Adrenal gland (tissue), 9 donors: ENCODE measurements at regions not wholly inside any gene's neighbourhood (a gene's known extent, or its start where the extent isn't known, plus 50 kb on each side); places are given as distances from the start of the nearest gene placed in this dataset.

Experiments used
- DNase-seq, 7 donors: peaks; one replicate each; pipeline ENCODE4 v3.0.0-alpha.2; 2019 to 2020
- H3K27ac ChIP-seq, 5 donors: fragments of 200-600 bp; sonication (generic) in 4 of 5; 1 replicate in 3 of 5; 2 replicates in 2 of 5; pipeline versions ENCODE4 v1.5.1 to v1.8.0; 2016 to 2020; ENCODE audit warnings: mild to moderate bottlenecking in 1 of 5
- H3K27me3 ChIP-seq: fragments of 200-600 bp; 2 replicates; pipeline ENCODE4 v1.8.0; 2021
- H3K36me3 ChIP-seq, 2 donors: fragments of 200-600 bp; replicated peaks in 1 of 2; 1 replicate in 1 of 2; 2 replicates in 1 of 2; pipeline versions ENCODE4 v1.5.1 to v1.8.0; 2018 to 2022
- H3K4me1 ChIP-seq, 2 donors: fragments of 200-600 bp; replicated peaks in 1 of 2; 1 replicate in 1 of 2; 2 replicates in 1 of 2; pipeline versions ENCODE4 v1.5.1 to v1.8.0; 2018 to 2021
- H3K4me3 ChIP-seq, 4 donors: fragments of 200-600 bp; sonication (generic) in 3 of 4; one replicate each; pipeline ENCODE4 v1.5.1; 2016 to 2018
- H3K9me3 ChIP-seq, 3 donors: fragments of 200-600 bp; sonication (generic) in 1 of 3; replicated peaks in 1 of 3; 1 replicate in 2 of 3; 2 replicates in 1 of 3; pipeline versions ENCODE4 v1.5.1 to v1.8.0; 2016 to 2021
- POLR2A ChIP-seq, 2 donors: fragments of 450-650 bp; IDR thresholded peaks; one replicate each; pipeline ENCODE4 v1.6.1; 2017; ENCODE audit warnings: antibody characterized with exemption in 2 of 2, mild to moderate bottlenecking in 2 of 2, moderate library complexity in 1 of 2
- WGBS, 4 donors: extraction: QIAGEN DNeasy Blood & Tissue Kit in 2 of 4; methylation state at CpG; one replicate each; pipeline versions ENCODE4 v1.1.5 to v1.1.7; 2013 to 2017; 5-methylcytosine and 5-hydroxymethylcytosine counted together
- intact Hi-C, 2 donors: fragments of 100-400 bp; cut with DNase I; formaldehyde crosslinking; loops; one replicate each; pipeline versions ENCODE4 v1.14.1 to v1.15.0; 2022 to 2023
- TF ChIP-seq, protein P1 (sequence below), 6 experiments: fragments of 450-650 bp in 4 of 6; fragments of 200-600 bp in 2 of 6; sonication (generic) in 1 of 6; IDR thresholded peaks; 1 replicate in 5 of 6; 2 replicates in 1 of 6; pipeline versions ENCODE4 v1.5.1 to v1.8.0; 2016 to 2021; ENCODE audit warnings: antibody characterized with exemption in 6 of 6, mild to moderate bottlenecking in 2 of 6, moderate library complexity in 1 of 6
- donor health status: healthy with polysubstance abuse.
- donor health status: Bipolar disorder and iron deficiency.
- donor health status: DM: yes; HTN: yes; CAD: no.
- donor health status: DM: no; HTN: no; CAD: no.
- donor health status: DM: no; HTN: no; CAD: no.

- Histone ChIP-seq H3K27me3 (no peaks in the 10 kb centered on the region), H3K27ac (no peak overlapping the region), H3K4me1 (no peaks in the 10 kb centered on the region), H3K36me3 (no peaks in the 10 kb centered on the region), H3K9me3 (no peaks in the 10 kb centered on the region), H3K4me3 (no peak overlapping the region)
- TF ChIP-seq, protein P1, sequence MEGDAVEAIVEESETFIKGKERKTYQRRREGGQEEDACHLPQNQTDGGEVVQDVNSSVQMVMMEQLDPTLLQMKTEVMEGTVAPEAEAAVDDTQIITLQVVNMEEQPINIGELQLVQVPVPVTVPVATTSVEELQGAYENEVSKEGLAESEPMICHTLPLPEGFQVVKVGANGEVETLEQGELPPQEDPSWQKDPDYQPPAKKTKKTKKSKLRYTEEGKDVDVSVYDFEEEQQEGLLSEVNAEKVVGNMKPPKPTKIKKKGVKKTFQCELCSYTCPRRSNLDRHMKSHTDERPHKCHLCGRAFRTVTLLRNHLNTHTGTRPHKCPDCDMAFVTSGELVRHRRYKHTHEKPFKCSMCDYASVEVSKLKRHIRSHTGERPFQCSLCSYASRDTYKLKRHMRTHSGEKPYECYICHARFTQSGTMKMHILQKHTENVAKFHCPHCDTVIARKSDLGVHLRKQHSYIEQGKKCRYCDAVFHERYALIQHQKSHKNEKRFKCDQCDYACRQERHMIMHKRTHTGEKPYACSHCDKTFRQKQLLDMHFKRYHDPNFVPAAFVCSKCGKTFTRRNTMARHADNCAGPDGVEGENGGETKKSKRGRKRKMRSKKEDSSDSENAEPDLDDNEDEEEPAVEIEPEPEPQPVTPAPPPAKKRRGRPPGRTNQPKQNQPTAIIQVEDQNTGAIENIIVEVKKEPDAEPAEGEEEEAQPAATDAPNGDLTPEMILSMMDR (IDR thresholded peaks at IDR 0.05), result no peak
- no peak for TF ChIP-seq POLR2A (IDR thresholded peaks at IDR 0.05)
- DNase-seq, result no peak
- 93 to 96% (median 95%) methylated on average over 3 of the region's 3 CpGs for WGBS, 4 donors
- intact Hi-C loops, result no loop called here
These were observed 323.3 kb upstream of the DUSP10 start for GRCh38 chr1:222065234-222065633.

DNA sequence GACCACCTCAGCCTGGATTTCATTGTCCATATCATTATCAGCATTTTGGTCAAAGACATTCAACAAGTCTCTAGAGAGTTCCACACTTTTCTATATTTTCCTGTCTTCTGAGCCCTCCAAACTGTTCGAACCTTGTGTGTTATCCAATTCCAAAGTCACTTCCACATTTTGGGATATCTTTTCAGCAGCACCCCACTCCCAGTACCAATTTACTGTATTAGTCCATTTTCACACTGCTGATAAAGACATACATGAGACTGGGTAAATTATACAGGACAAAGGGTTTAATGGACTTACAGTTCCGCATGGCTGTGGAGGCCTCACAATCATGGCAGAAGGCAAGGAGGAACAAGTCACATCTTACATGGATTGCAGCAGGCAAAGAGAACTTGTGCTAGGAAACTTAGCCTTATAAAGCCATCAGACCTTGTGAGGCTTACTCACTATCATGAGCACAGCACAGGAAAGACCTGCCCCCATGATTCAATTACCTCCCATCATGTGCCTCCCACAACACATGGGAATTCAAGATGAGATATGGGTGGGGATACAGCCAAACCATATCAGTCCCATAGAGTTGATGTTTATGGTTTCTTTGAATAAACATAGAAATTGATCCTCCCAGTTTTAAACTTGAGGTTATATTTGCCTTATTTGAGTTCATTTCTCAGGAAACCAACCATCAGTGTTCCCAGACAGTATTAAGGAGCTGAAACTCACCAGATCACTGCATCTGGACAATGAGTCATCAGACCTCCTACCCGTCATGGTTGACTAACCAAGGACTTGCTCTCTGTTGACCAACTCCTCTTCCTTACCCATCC is 322.7 kb upstream of the DUSP10 start:
- intact Hi-C loops, result no loop called here
- 71 to 83% (median 77%) methylated on average over 3 of the region's 3 CpGs for WGBS, 4 donors
- no peaks in the 10 kb centered on the region for H3K9me3 ChIP-seq
- H3K27me3 ChIP-seq, result no peaks in the 10 kb centered on the region
- no peaks in the 10 kb centered on the region for H3K36me3 ChIP-seq
- H3K4me3 ChIP-seq, result no peak overlapping the region
- TF ChIP-seq POLR2A (IDR thresholded peaks at IDR 0.05), result no peak
- TF ChIP-seq, protein P1 (IDR thresholded peaks at IDR 0.05), result no peak
- no peak overlapping the region for H3K27ac ChIP-seq
- no peak for DNase-seq
- H3K4me1 ChIP-seq, result no peaks in the 10 kb centered on the region

GRCh38 chr1:222062640-222063039 is 320.8 kb upstream of the DUSP10 start:
- intact Hi-C loops, result no loop called here
- no peaks in the 10 kb centered on the region for H3K36me3 ChIP-seq
- no peak for DNase-seq
- H3K27me3 ChIP-seq, result no peaks in the 10 kb centered on the region
- no peaks in the 10 kb centered on the region for H3K9me3 ChIP-seq
- no peaks in the 10 kb centered on the region for H3K4me1 ChIP-seq
- H3K4me3 ChIP-seq, result no peak overlapping the region
- TF ChIP-seq, protein P1 (IDR thresholded peaks at IDR 0.05), result no peak
- TF ChIP-seq POLR2A (IDR thresholded peaks at IDR 0.05), result no peak
- no peak overlapping the region for H3K27ac ChIP-seq

DNA sequence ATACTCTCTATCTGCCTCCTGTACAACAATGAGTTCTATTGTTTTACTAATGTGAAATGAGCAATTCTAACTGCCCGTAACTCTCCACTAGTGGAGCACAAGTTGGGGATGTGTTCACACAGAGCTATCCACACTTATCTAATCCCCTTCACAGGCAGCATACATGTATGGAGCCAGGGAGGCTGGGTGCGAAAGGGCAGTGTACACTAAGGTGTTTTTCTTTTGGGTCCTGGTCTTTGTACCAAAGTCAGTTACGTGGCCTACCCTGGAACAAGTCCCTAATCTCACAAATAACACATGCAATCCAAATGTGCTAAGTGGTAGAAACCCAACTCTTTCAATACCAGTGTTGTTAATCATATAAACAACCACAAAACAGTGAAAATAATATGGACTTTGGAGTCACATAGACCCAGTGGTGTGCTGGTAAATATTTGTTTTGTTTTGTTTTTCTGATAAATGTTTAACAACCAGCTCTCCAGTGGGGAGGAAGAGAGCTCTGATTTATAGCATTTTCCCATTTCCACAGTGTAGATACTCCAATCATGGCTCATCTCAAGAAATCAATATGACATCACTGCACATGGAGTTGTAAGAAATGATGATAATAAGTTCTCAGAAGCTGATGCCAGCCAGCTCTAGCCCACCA is 319.9 kb upstream of the DUSP10 start:
- no peaks in the 10 kb centered on the region for H3K4me1 ChIP-seq
- no peak overlapping the region for H3K27ac ChIP-seq
- DNase-seq, result no peak
- no peaks in the 10 kb centered on the region for H3K36me3 ChIP-seq
- intact Hi-C loops, result no loop called here
- no peak for TF ChIP-seq POLR2A (IDR thresholded peaks at IDR 0.05)
- TF ChIP-seq, protein P1 (IDR thresholded peaks at IDR 0.05), result no peak
- no peaks in the 10 kb centered on the region for H3K9me3 ChIP-seq
- no peak overlapping the region for H3K4me3 ChIP-seq
- 77 to 94% (median 88%) methylated on average over 3 of the region's 3 CpGs for WGBS, 4 donors
- H3K27me3 ChIP-seq, result no peaks in the 10 kb centered on the region
